GM18861 (cell line): ENCODE measurements at regions not wholly inside any gene's neighbourhood (a gene's known extent, or its start where the extent isn't known, plus 50 kb on each side); places are given as distances from the start of the nearest gene placed in this dataset.

Experiments used
- ATAC-seq: cut with Tn5 transposase; IDR thresholded peaks from one replicate; pipeline ENCODE4 v1.9.1; 2021; ENCODE audit not compliant: unreplicated experiment

- no peak for ATAC-seq
Observed at GRCh38 chr3:56874269-56874668, 72.5 kb upstream of the ARHGEF3 start.

- no peak for ATAC-seq
Observed at GRCh38 chr3:56870436-56870835, 68.7 kb upstream of the ARHGEF3 start.

- ATAC-seq: no peak
Observed at GRCh38 chr3:56869157-56869889, 67.6 kb upstream of the ARHGEF3 start.

GRCh38 chr3:56868706-56869105 is 67.0 kb upstream of the ARHGEF3 start:
- no peak for ATAC-seq

GRCh38 chr3:56867671-56868070 is 65.9 kb upstream of the ARHGEF3 start:
- no peak for ATAC-seq

GRCh38 chr3:56864918-56865524 is 63.3 kb upstream of the ARHGEF3 start:
- ATAC-seq: no peak

GRCh38 chr3:56864090-56864489 is 62.3 kb upstream of the ARHGEF3 start:
- no peak for ATAC-seq

GRCh38 chr3:56862352-56863062 is 60.8 kb upstream of the ARHGEF3 start:
- no peak for ATAC-seq

- no peak for ATAC-seq
Observed at GRCh38 chr3:56861511-56861910, 59.8 kb upstream of the ARHGEF3 start.

- no peak for ATAC-seq
Observed at GRCh38 chr3:56860939-56861338, 59.2 kb upstream of the ARHGEF3 start.

- no peak for ATAC-seq
Observed at GRCh38 chr3:56860351-56860750, 58.6 kb upstream of the ARHGEF3 start.

GRCh38 chr3:56858331-56858730 is 56.6 kb upstream of the ARHGEF3 start:
- ATAC-seq: no peak

GRCh38 chr3:56857178-56857577 is 55.4 kb upstream of the ARHGEF3 start:
- ATAC-seq: no peak

GRCh38 chr3:56856752-56857151 is 55.0 kb upstream of the ARHGEF3 start:
- ATAC-seq: no peak

GRCh38 chr3:56855856-56856512 is 54.2 kb upstream of the ARHGEF3 start:
- no peak for ATAC-seq

GRCh38 chr3:56854856-56855611 is 53.3 kb upstream of the ARHGEF3 start:
- ATAC-seq: no peak

GRCh38 chr3:56851966-56852884 is 50.5 kb upstream of the ARHGEF3 start:
- no peak for ATAC-seq
